ENCODE measurements at regions not wholly inside any gene's neighbourhood (a gene's known extent, or its start where the extent isn't known, plus 50 kb on each side); places are given as distances from the start of the nearest gene placed in this dataset.

- H3K9me3 ChIP-seq: no peaks in the 10 kb centered on the region
- no peak for DNase-seq
- peaks cover 0 to 65% (median 7%) of the 10 kb centered on the region in 4 donors for H3K4me1 ChIP-seq
- H3K27me3 ChIP-seq: no peaks in the 10 kb centered on the region
- no peak overlapping the region for H3K4me3 ChIP-seq
- no peak for TF ChIP-seq CTCF (IDR thresholded peaks at IDR 0.05)
- no peak for TF ChIP-seq POLR2A (IDR thresholded peaks at IDR 0.05)
- H3K27ac ChIP-seq: peak overlapping the region; percentile 53 to 81 (median 62)
- peaks cover 0 to 13% (median 0%) of the 10 kb centered on the region in 3 donors for H3K36me3 ChIP-seq
Observed at GRCh38 chr7:130890176-130891020, 156.4 kb upstream of the KLF14 start.

GRCh38 chr7:130891254-130892094 is 157.5 kb upstream of the KLF14 start:
- no peak for DNase-seq
- TF ChIP-seq CTCF (IDR thresholded peaks at IDR 0.05) (no peak), POLR2A (IDR thresholded peaks at IDR 0.05) (no peak)
- H3K36me3 ChIP-seq: peaks cover 0 to 11% (median 0%) of the 10 kb centered on the region in 3 donors
- H3K27ac ChIP-seq: peak overlapping the region; percentile 36 to 81 (median 59)
- H3K9me3 ChIP-seq: no peaks in the 10 kb centered on the region
- no peak overlapping the region for H3K4me3 ChIP-seq
- H3K27me3 ChIP-seq: no peaks in the 10 kb centered on the region
- H3K4me1 ChIP-seq: peaks cover 0 to 62% (median 6%) of the 10 kb centered on the region in 4 donors

- TF ChIP-seq CTCF (IDR thresholded peaks at IDR 0.05) (no peak), POLR2A (IDR thresholded peaks at IDR 0.05) (no peak)
- peaks cover 7 to 60% (median 10%) of the 10 kb centered on the region in 4 donors for H3K4me1 ChIP-seq
- H3K4me3 ChIP-seq: no peak overlapping the region
- peak overlapping the region in 3 of 4 donors; percentile 35 to 54 (median 51) for H3K27ac ChIP-seq
- no peak for DNase-seq
- H3K27me3 ChIP-seq: no peaks in the 10 kb centered on the region
- H3K9me3 ChIP-seq: no peaks in the 10 kb centered on the region
- H3K36me3 ChIP-seq: peaks cover 0 to 9% (median 0%) of the 10 kb centered on the region in 3 donors
Observed at GRCh38 chr7:130893441-130893894, 159.5 kb upstream of the KLF14 start.

- Histone ChIP-seq H3K27ac (peak overlapping the region; percentile 35 to 65 (median 52)), H3K4me3 (no peak overlapping the region), H3K36me3 (peaks cover 0 to 9% (median 0%) of the 10 kb centered on the region in 3 donors), H3K9me3 (no peaks in the 10 kb centered on the region), H3K4me1 (peaks cover 7 to 62% (median 10%) of the 10 kb centered on the region in 4 donors), H3K27me3 (no peaks in the 10 kb centered on the region)
- no peak for TF ChIP-seq CTCF (IDR thresholded peaks at IDR 0.05)
- TF ChIP-seq POLR2A (IDR thresholded peaks at IDR 0.05): no peak
- peak in 2 of 3 donors; percentile 70 to 77 for DNase-seq
Observed at GRCh38 chr7:130894146-130894908, 160.3 kb upstream of the KLF14 start.

All from Peyer's patch (tissue), 4 donors.